Uterus (tissue), 2 donors: ENCODE measurements at regions not wholly inside any gene's neighbourhood (a gene's known extent, or its start where the extent isn't known, plus 50 kb on each side); places are given as distances from the start of the nearest gene placed in this dataset.

ENCODE experiments used
- POLR2A ChIP-seq, 2 donors: fragments of 450-650 bp; IDR thresholded peaks; one replicate each; pipeline ENCODE4 v1.6.1; 2016; ENCODE audit warnings: antibody characterized with exemption in 2 of 2, mild to moderate bottlenecking in 1 of 2, moderate library complexity in 1 of 2
- TF ChIP-seq, protein P1 (sequence below), 4 experiments: fragments of 200-600 bp in 2 of 4; fragments of 450-650 bp in 2 of 4; sonication (generic) in 2 of 4; IDR thresholded peaks; one replicate each; pipeline ENCODE4 v1.5.1; 2016 to 2019; ENCODE audit warnings: antibody characterized with exemption in 4 of 4, mild to moderate bottlenecking in 2 of 4, moderate library complexity in 1 of 4

- TF ChIP-seq, protein P1, sequence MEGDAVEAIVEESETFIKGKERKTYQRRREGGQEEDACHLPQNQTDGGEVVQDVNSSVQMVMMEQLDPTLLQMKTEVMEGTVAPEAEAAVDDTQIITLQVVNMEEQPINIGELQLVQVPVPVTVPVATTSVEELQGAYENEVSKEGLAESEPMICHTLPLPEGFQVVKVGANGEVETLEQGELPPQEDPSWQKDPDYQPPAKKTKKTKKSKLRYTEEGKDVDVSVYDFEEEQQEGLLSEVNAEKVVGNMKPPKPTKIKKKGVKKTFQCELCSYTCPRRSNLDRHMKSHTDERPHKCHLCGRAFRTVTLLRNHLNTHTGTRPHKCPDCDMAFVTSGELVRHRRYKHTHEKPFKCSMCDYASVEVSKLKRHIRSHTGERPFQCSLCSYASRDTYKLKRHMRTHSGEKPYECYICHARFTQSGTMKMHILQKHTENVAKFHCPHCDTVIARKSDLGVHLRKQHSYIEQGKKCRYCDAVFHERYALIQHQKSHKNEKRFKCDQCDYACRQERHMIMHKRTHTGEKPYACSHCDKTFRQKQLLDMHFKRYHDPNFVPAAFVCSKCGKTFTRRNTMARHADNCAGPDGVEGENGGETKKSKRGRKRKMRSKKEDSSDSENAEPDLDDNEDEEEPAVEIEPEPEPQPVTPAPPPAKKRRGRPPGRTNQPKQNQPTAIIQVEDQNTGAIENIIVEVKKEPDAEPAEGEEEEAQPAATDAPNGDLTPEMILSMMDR (IDR thresholded peaks at IDR 0.05): no peak
- TF ChIP-seq POLR2A (IDR thresholded peaks at IDR 0.05): no peak
Observed at GRCh38 chr4:100124715-100125114, 65.6 kb downstream of the DDIT4L start.
